T-helper 1 cell treated with Interleukin-12 subunit alpha and Interleukin-12 subunit beta and Interleukin-4 antibody, amounts not matched to agents 30 μg/mL and 1 μg/mL, for 36 hours (primary cell): ENCODE measurements at regions not wholly inside any gene's neighbourhood (a gene's known extent, or its start where the extent isn't known, plus 50 kb on each side); places are given as distances from the start of the nearest gene placed in this dataset.

Experiments
- H3K27ac Mint-ChIP-seq: one replicate; pipeline ENCODE4 v1.8.0; 2021; ENCODE audit warnings: mild to moderate bottlenecking, mixed read lengths
- H3K27me3 Mint-ChIP-seq: one replicate; pipeline ENCODE4 v1.8.0; 2021; ENCODE audit warnings: low read depth, mixed read lengths
- H3K36me3 Mint-ChIP-seq: one replicate; pipeline ENCODE4 v1.8.0; 2021; ENCODE audit warnings: low read depth, mixed read lengths
- H3K4me1 Mint-ChIP-seq: one replicate; pipeline ENCODE4 v1.8.0; 2021; ENCODE audit warnings: low read depth, mixed read lengths
- H3K4me3 Mint-ChIP-seq: one replicate; pipeline ENCODE4 v1.8.0; 2021; ENCODE audit warnings: mild to moderate bottlenecking, moderate library complexity, mixed read lengths
- H3K9me3 Mint-ChIP-seq: one replicate; pipeline ENCODE4 v1.8.0; 2021; ENCODE audit warnings: mixed read lengths

GRCh38 chr2:83585250-83585649 is 873.8 kb downstream of the SUCLG1 start:
- peaks cover 5% of the 10 kb centered on the region for H3K9me3 Mint-ChIP-seq

GRCh38 chr2:83584672-83585071 is 874.4 kb downstream of the SUCLG1 start:
- H3K9me3 Mint-ChIP-seq = peaks cover 5% of the 10 kb centered on the region
- H3K36me3 Mint-ChIP-seq = no peaks in the 10 kb centered on the region
- H3K4me1 Mint-ChIP-seq = no peaks in the 10 kb centered on the region
- H3K4me3 Mint-ChIP-seq = no peak overlapping the region
- no peaks in the 10 kb centered on the region for H3K27me3 Mint-ChIP-seq
- no peak overlapping the region for H3K27ac Mint-ChIP-seq

More at GRCh38 chr2:83585250-83585649, 873.8 kb downstream of the SUCLG1 start:
- Mint-ChIP-seq H3K4me3 (no peak overlapping the region), H3K27ac (no peak overlapping the region), H3K4me1 (no peaks in the 10 kb centered on the region), H3K27me3 (no peaks in the 10 kb centered on the region), H3K36me3 (no peaks in the 10 kb centered on the region)

- Mint-ChIP-seq H3K27ac (no peak overlapping the region), H3K27me3 (no peaks in the 10 kb centered on the region), H3K4me1 (no peaks in the 10 kb centered on the region), H3K4me3 (no peak overlapping the region), H3K9me3 (no peaks in the 10 kb centered on the region), H3K36me3 (no peaks in the 10 kb centered on the region)
Measured at GRCh38 chr2:83582589-83582988, 876.5 kb downstream of the SUCLG1 start.

- H3K9me3 Mint-ChIP-seq = no peaks in the 10 kb centered on the region
- H3K36me3 Mint-ChIP-seq = no peaks in the 10 kb centered on the region
- H3K27ac Mint-ChIP-seq = no peak overlapping the region
- no peak overlapping the region for H3K4me3 Mint-ChIP-seq
- H3K27me3 Mint-ChIP-seq = no peaks in the 10 kb centered on the region
- H3K4me1 Mint-ChIP-seq = no peaks in the 10 kb centered on the region
Measured at GRCh38 chr2:83579507-83579906, 879.6 kb downstream of the SUCLG1 start.

- Mint-ChIP-seq H3K27me3 (no peaks in the 10 kb centered on the region), H3K36me3 (no peaks in the 10 kb centered on the region), H3K4me3 (no peak overlapping the region), H3K4me1 (no peaks in the 10 kb centered on the region), H3K27ac (no peak overlapping the region), H3K9me3 (no peaks in the 10 kb centered on the region)
Measured at GRCh38 chr2:83578405-83578804, 880.7 kb downstream of the SUCLG1 start.

GRCh38 chr2:83574614-83575013 is 884.5 kb downstream of the SUCLG1 start:
- Mint-ChIP-seq H3K4me3 (no peak overlapping the region), H3K9me3 (no peaks in the 10 kb centered on the region), H3K36me3 (no peaks in the 10 kb centered on the region), H3K27me3 (no peaks in the 10 kb centered on the region), H3K27ac (no peak overlapping the region), H3K4me1 (no peaks in the 10 kb centered on the region)

GRCh38 chr2:83573060-83573459 is 886.0 kb downstream of the SUCLG1 start:
- H3K4me1 Mint-ChIP-seq = no peaks in the 10 kb centered on the region
- no peaks in the 10 kb centered on the region for H3K36me3 Mint-ChIP-seq
- no peak overlapping the region for H3K27ac Mint-ChIP-seq
- no peak overlapping the region for H3K4me3 Mint-ChIP-seq
- H3K9me3 Mint-ChIP-seq = no peaks in the 10 kb centered on the region
- H3K27me3 Mint-ChIP-seq = no peaks in the 10 kb centered on the region

GRCh38 chr2:83572400-83572799 is 886.7 kb downstream of the SUCLG1 start:
- H3K27me3 Mint-ChIP-seq = no peaks in the 10 kb centered on the region
- H3K4me1 Mint-ChIP-seq = no peaks in the 10 kb centered on the region
- H3K36me3 Mint-ChIP-seq = no peaks in the 10 kb centered on the region
- H3K4me3 Mint-ChIP-seq = no peak overlapping the region
- no peak overlapping the region for H3K27ac Mint-ChIP-seq
- no peaks in the 10 kb centered on the region for H3K9me3 Mint-ChIP-seq

- H3K4me1 Mint-ChIP-seq = no peaks in the 10 kb centered on the region
- no peaks in the 10 kb centered on the region for H3K9me3 Mint-ChIP-seq
- H3K27me3 Mint-ChIP-seq = no peaks in the 10 kb centered on the region
- no peak overlapping the region for H3K4me3 Mint-ChIP-seq
- H3K27ac Mint-ChIP-seq = no peak overlapping the region
- no peaks in the 10 kb centered on the region for H3K36me3 Mint-ChIP-seq
Measured at GRCh38 chr2:83567551-83567950, 891.5 kb downstream of the SUCLG1 start.

GRCh38 chr2:83565626-83566025 is 893.5 kb downstream of the SUCLG1 start:
- Mint-ChIP-seq H3K36me3 (no peaks in the 10 kb centered on the region), H3K27ac (no peak overlapping the region), H3K4me3 (no peak overlapping the region), H3K27me3 (no peaks in the 10 kb centered on the region), H3K9me3 (no peaks in the 10 kb centered on the region), H3K4me1 (no peaks in the 10 kb centered on the region)

- Mint-ChIP-seq H3K27ac (no peak overlapping the region), H3K27me3 (no peaks in the 10 kb centered on the region), H3K9me3 (no peaks in the 10 kb centered on the region), H3K4me1 (no peaks in the 10 kb centered on the region), H3K36me3 (no peaks in the 10 kb centered on the region), H3K4me3 (no peak overlapping the region)
Measured at GRCh38 chr2:83565181-83565580, 893.9 kb downstream of the SUCLG1 start.

- Mint-ChIP-seq H3K4me3 (no peak overlapping the region), H3K36me3 (no peaks in the 10 kb centered on the region), H3K4me1 (no peaks in the 10 kb centered on the region), H3K27me3 (no peaks in the 10 kb centered on the region), H3K27ac (no peak overlapping the region), H3K9me3 (peaks cover 8% of the 10 kb centered on the region)
Measured at GRCh38 chr2:83561592-83561991, 897.5 kb downstream of the SUCLG1 start.

- H3K36me3 Mint-ChIP-seq = no peaks in the 10 kb centered on the region
- H3K9me3 Mint-ChIP-seq = no peaks in the 10 kb centered on the region
- H3K27me3 Mint-ChIP-seq = no peaks in the 10 kb centered on the region
- no peak overlapping the region for H3K27ac Mint-ChIP-seq
- no peaks in the 10 kb centered on the region for H3K4me1 Mint-ChIP-seq
- H3K4me3 Mint-ChIP-seq = no peak overlapping the region
Measured at GRCh38 chr2:83536556-83536955, 922.5 kb downstream of the SUCLG1 start.

- Mint-ChIP-seq H3K4me3 (no peak overlapping the region), H3K4me1 (no peaks in the 10 kb centered on the region), H3K36me3 (no peaks in the 10 kb centered on the region), H3K27ac (no peak overlapping the region), H3K27me3 (no peaks in the 10 kb centered on the region), H3K9me3 (peaks cover 7% of the 10 kb centered on the region)
Measured at GRCh38 chr2:83534416-83534815, 924.7 kb downstream of the SUCLG1 start.

GRCh38 chr2:83531206-83531826 is 927.8 kb downstream of the SUCLG1 start:
- no peak overlapping the region for H3K4me3 Mint-ChIP-seq

GRCh38 chr2:83528767-83529166 is 930.3 kb downstream of the SUCLG1 start:
- H3K9me3 Mint-ChIP-seq = peaks cover 11% of the 10 kb centered on the region
- no peaks in the 10 kb centered on the region for H3K4me1 Mint-ChIP-seq
- no peak overlapping the region for H3K27ac Mint-ChIP-seq
- H3K27me3 Mint-ChIP-seq = no peaks in the 10 kb centered on the region
- H3K4me3 Mint-ChIP-seq = no peak overlapping the region
- H3K36me3 Mint-ChIP-seq = no peaks in the 10 kb centered on the region

More at GRCh38 chr2:83531206-83531826, 927.8 kb downstream of the SUCLG1 start:
- Mint-ChIP-seq H3K4me1 (no peaks in the 10 kb centered on the region), H3K27ac (no peak overlapping the region), H3K9me3 (peaks cover 7% of the 10 kb centered on the region), H3K27me3 (no peaks in the 10 kb centered on the region), H3K36me3 (no peaks in the 10 kb centered on the region)
